NT2/D1 (cell line): ENCODE measurements at regions not wholly inside any gene's neighbourhood (a gene's known extent, or its start where the extent isn't known, plus 50 kb on each side); places are given as distances from the start of the nearest gene placed in this dataset.

Experiments
- DNase-seq: peaks from one replicate; pipeline ENCODE4 v3.0.0-alpha.2; 2011; ENCODE audit warnings: low read depth, low spot score
- H3K27me3 ChIP-seq: 2 replicates; pipeline ENCODE4 v1.6.0; 2011; ENCODE audit warnings: mild to moderate bottlenecking; ENCODE audit not compliant: insufficient read length, insufficient read depth
- H3K36me3 ChIP-seq: 2 replicates; pipeline ENCODE4 v1.6.1; 2011; ENCODE audit warnings: mild to moderate bottlenecking, low read length, mixed read lengths; ENCODE audit not compliant: insufficient read depth, insufficient read length
- H3K4me1 ChIP-seq: 2 replicates; pipeline ENCODE4 v1.5.1; 2011; ENCODE audit not compliant: insufficient read depth, insufficient read length
- H3K4me3 ChIP-seq: 2 replicates; pipeline ENCODE4 v1.5.1; 2011; ENCODE audit warnings: low read depth; ENCODE audit not compliant: insufficient read length
- H3K9ac ChIP-seq: 2 replicates; pipeline ENCODE4 v1.6.0; 2011; ENCODE audit warnings: low read depth; ENCODE audit not compliant: insufficient read length
- H3K9me3 ChIP-seq: 2 replicates; pipeline ENCODE4 v1.5.1; 2011; ENCODE audit warnings: mild to moderate bottlenecking, low read length; ENCODE audit not compliant: insufficient read depth
- SUZ12 ChIP-seq: IDR thresholded peaks from 2 replicates; pipeline ENCODE4 v1.6.1; 2011; ENCODE audit not compliant: insufficient read length, insufficient read depth; ENCODE audit errors: extremely low read depth
- YY1 ChIP-seq: IDR thresholded peaks from 2 replicates; pipeline ENCODE4 v1.6.1; 2011; ENCODE audit not compliant: insufficient read length, insufficient read depth
- ZNF274 ChIP-seq: IDR thresholded peaks from 2 replicates; pipeline ENCODE4 v1.6.1; 2011; ENCODE audit warnings: mild to moderate bottlenecking, low read depth, low read length

DNA sequence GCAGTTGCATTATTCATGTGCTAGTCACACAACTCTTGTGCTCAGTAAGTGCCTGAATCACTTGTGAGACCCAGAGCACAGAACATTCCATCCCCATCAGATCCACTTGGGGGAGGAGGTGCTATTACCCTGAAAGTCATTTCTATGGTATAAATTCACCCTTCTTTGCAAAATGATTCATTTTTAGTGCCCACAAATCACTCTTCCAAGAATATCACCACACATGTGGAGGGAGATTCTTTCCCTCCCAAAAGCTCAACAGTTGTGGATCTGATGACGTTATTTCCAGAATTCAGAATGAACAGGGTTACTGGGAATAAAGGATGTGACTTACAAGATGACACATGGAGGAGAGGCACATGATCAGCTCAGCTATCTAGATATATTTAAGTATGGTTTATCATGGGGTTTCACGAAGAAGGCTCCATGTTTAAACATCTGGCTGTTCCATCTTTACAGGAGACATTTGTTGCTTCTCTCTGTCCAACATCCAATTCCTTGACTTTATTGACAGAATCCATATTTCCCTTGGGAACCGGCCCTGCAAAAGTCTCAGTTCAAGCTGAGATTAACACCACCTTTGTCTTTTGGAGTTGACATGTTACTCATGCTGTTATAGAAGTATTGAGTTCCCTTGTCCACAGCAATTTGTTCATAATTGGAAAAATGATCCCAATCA is 214.2 kb upstream of the PROK2 start:
- TF ChIP-seq ZNF274 (no peak), YY1 (no peak), SUZ12 (no peak)
- no peaks in the 10 kb centered on the region for H3K36me3 ChIP-seq
- H3K9ac ChIP-seq, result no peak overlapping the region
- no peak overlapping the region for H3K4me3 ChIP-seq
- DNase-seq, result no peak
- peaks cover 5% of the 10 kb centered on the region for H3K4me1 ChIP-seq
- no peaks in the 10 kb centered on the region for H3K27me3 ChIP-seq
- no peaks in the 10 kb centered on the region for H3K9me3 ChIP-seq

DNA sequence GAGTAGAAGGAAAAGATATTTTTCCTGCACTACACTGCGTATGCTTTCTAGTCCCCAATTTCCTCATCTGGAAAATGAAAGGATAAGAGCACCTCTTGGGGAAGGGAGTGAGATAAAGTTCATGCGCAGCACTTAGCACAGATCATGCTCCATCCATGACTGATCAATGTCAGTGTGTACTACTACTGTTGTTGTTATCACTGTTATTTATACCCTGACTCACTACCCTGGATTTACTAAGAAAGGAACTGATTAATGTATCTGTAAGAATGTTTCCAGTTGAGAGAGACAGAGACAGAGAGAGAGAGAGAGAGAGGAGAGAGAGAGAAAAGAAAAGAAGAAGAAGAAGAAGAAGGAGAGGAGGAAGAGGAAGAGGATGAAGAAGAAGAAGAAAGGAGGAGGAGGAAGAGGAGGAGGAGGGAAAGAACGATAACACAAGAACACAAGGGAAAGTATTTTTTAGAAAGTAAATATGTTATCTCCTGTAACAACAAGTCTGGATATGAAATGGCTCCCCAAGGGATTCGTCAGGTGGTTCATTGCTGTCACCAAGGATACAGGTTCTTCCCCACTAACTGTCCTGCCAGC is 212.2 kb upstream of the PROK2 start:
- Histone ChIP-seq H3K4me3 (no peak overlapping the region), H3K9me3 (no peaks in the 10 kb centered on the region), H3K4me1 (peaks cover 2% of the 10 kb centered on the region), H3K27me3 (no peaks in the 10 kb centered on the region), H3K36me3 (no peaks in the 10 kb centered on the region), H3K9ac (no peak overlapping the region)
- no peak for TF ChIP-seq SUZ12
- TF ChIP-seq ZNF274, result no peak
- no peak for TF ChIP-seq YY1
- DNase-seq, result no peak

DNA sequence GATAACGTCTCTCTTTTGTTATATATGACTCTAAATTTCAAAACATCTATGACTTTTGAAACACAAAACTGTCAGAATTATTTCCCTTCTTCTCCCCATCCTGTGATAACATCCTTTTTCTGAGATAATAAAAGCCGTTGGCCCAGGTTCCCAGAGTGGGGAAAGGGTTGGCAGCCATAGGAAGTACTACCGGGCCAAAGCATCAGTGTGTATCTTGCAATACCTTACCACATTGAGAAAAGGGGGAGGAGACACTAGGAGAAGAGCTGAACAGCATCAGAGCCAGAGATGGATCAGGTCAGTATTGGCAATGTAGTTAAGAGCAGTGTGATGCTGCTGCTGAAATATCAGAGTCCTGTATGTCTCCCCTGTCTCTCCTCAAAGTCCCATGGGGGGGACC is 210.0 kb upstream of the PROK2 start:
- TF ChIP-seq ZNF274 (no peak), SUZ12 (no peak), YY1 (no peak)
- Histone ChIP-seq H3K4me1 (peaks cover 2% of the 10 kb centered on the region), H3K36me3 (no peaks in the 10 kb centered on the region), H3K9me3 (peaks cover 5% of the 10 kb centered on the region; the same call in 1 of the 2 replicates), H3K27me3 (no peaks in the 10 kb centered on the region), H3K4me3 (no peak overlapping the region), H3K9ac (no peak overlapping the region)
- DNase-seq, result no peak

DNA sequence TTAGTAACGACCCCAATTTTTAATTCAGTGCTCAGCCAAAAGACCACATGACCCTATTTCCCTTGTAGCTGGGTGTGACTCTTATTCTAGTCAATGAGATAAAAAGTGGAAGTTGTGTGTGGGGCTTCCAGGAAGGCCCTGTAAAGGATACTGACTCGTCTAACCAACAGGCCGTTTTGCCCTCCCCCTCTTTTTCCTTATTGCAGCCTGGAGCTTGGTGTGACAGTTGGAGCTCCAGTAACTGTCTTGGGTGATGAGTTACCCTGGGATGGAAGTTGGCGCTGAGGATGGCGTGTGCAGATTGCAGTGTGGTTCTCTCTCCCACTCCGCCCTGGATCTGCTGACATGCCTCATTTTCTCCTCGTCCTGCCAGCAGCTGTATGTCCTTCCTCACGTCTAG is 209.3 kb upstream of the PROK2 start:
- Histone ChIP-seq H3K4me1 (peaks cover 2% of the 10 kb centered on the region), H3K9ac (no peak overlapping the region), H3K4me3 (no peak overlapping the region), H3K27me3 (no peaks in the 10 kb centered on the region), H3K9me3 (peaks cover 5% of the 10 kb centered on the region; the same call in 1 of the 2 replicates), H3K36me3 (no peaks in the 10 kb centered on the region)
- TF ChIP-seq ZNF274 (no peak), YY1 (no peak), SUZ12 (no peak)
- no peak for DNase-seq

DNA sequence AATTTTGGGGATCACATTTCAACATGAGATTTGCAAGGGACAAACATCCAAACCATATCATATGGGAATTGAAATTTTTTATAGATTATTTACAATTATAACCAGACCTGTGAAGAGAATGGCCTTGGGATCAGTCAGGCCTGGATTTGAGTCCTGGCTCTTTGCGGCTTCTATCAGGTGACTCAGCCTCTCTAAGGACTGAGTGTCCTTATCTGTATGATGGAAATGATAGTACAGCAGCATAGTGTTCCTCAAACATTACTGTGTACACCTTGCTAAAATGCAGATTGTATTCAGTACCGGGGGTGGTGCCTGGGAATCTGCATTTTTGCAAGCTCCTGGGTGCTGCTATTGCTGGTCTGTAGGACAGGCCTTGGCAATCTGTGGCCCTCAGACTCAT is 206.7 kb upstream of the PROK2 start:
- Histone ChIP-seq H3K4me1 (peaks cover 6% of the 10 kb centered on the region), H3K36me3 (no peaks in the 10 kb centered on the region), H3K27me3 (no peaks in the 10 kb centered on the region), H3K9me3 (peaks cover 5% of the 10 kb centered on the region; the same call in 1 of the 2 replicates), H3K9ac (no peak overlapping the region), H3K4me3 (no peak overlapping the region)
- TF ChIP-seq ZNF274 (no peak), YY1 (no peak), SUZ12 (no peak)
- DNase-seq, result no peak

DNA sequence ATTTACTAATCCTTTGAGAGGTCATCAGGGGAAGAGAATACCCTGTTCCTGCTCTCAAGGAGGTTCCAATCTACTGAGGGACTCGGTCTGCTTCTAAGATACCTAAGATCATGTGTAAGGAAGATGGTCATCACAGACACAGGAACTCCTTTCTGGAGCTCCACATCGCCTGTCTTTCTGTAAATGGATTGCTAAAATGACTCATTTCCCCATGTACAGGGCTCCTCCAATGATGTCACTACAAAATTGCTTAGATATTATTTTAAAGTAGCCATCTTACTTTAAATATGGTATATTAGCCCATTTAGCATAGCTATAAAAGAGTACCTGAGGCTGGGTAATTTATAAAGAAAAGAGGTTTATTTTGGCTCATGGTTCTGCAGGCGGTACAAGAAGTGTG is 206.1 kb upstream of the PROK2 start:
- no peaks in the 10 kb centered on the region for H3K27me3 ChIP-seq
- DNase-seq, result no peak
- H3K36me3 ChIP-seq, result no peaks in the 10 kb centered on the region
- no peak for TF ChIP-seq ZNF274
- TF ChIP-seq SUZ12, result no peak
- TF ChIP-seq YY1, result no peak
- H3K4me3 ChIP-seq, result no peak overlapping the region
- peaks cover 6% of the 10 kb centered on the region for H3K4me1 ChIP-seq
- no peak overlapping the region for H3K9ac ChIP-seq
- peaks cover 5% of the 10 kb centered on the region; the same call in 1 of the 2 replicates for H3K9me3 ChIP-seq

DNA sequence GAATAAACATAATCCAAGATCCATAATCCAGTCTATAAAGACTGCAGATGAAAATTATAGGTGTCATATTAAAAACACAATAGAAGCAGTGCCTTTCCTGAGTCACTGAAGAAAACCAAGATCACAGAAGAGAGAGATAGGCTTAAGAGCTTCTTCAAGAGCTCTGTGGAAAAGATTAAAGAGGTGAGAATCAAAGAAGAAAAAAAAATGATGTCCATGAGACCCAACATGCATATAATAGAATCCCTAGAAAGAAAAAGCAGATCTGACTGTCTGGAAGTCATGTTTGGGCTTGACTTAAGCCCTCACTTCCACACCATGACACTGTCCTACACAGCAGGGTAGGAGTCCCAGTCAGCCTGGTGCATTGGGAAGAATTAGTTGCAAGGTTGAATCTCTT is 205.6 kb upstream of the PROK2 start:
- H3K9ac ChIP-seq, result no peak overlapping the region
- no peaks in the 10 kb centered on the region for H3K36me3 ChIP-seq
- TF ChIP-seq SUZ12 (no peak), YY1 (no peak), ZNF274 (no peak)
- H3K4me3 ChIP-seq, result no peak overlapping the region
- H3K27me3 ChIP-seq, result no peaks in the 10 kb centered on the region
- peaks cover 6% of the 10 kb centered on the region for H3K4me1 ChIP-seq
- DNase-seq, result no peak
- H3K9me3 ChIP-seq, result peaks cover 5% of the 10 kb centered on the region; the same call in 1 of the 2 replicates

DNA sequence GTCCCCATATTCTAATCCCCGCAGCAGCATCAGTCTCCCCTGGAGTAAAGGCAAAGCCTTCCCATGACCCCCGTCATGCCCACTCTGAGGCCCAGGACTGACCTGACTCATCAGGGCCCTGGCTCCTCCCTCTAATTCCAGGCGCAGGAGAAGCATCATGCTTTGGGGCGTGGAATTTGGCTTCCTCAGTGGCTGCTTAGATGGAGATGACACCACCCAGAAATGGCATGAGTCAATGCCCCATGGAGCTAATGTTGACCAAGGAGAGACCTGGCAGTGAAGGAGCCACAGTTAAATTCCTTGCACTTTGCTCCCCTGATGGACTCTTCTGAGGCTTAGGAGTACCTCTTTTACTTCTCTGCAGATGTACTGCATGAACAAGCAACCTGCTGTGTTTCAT is 204.2 kb upstream of the PROK2 start:
- Histone ChIP-seq H3K27me3 (no peaks in the 10 kb centered on the region), H3K4me3 (no peak overlapping the region), H3K36me3 (no peaks in the 10 kb centered on the region), H3K4me1 (peaks cover 4% of the 10 kb centered on the region), H3K9ac (no peak overlapping the region), H3K9me3 (peaks cover 5% of the 10 kb centered on the region; the same call in 1 of the 2 replicates)
- TF ChIP-seq SUZ12, result no peak
- TF ChIP-seq ZNF274, result no peak
- no peak for TF ChIP-seq YY1
- DNase-seq, result peak; percentile 20
